Stimulated activated CD4-positive, alpha-beta T cell treated with anti-CD3 and anti-CD28 coated beads, Interleukin-15, amount 100 ng/mL, for 24 hours (primary cell): ENCODE measurements at regions not wholly inside any gene's neighbourhood (a gene's known extent, or its start where the extent isn't known, plus 50 kb on each side); places are given as distances from the start of the nearest gene placed in this dataset.
A peak's percentile ranks its signal among the peaks of the same experiment; 100 is the strongest.

Experiments
- DNase-seq: peaks from one replicate; pipeline ENCODE4 v3.0.0-alpha.2; 2020

DNA sequence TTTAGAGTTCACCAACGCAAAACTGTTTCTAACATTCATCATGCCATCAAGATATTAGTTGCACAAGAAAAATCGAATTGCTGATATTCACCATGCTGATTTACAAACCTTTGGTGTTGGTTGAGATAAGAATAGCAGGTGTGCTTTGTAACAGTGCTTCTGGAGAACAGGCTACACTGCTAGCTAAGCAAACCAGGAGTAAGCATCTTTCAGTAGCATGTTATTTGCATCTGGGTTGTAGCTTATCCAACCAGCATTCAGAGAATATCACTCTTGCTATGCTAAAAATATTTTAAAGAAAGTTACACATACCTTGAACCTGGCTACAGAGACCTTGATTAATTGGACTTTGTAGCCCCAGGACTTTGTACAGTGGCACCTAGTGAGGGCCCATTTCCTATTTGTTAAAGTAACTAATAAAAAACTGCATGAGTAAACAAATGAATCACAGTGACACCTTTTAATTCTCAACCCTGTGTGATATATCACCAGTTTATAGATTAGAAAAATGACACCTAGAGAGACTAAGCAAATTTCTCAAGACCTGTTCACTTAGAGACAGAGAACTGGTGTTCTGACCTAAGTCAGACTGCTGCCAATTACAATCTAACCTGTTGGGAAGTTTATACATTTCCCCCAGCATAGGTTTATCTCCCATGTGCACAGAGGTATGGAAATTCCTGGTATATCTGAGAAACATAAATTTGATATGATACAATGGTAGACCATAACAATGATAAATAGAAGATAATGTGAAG is 435.5 kb upstream of the TGFBR2 start:
- DNase-seq, result no peak

- DNase-seq, result no peak
Observed at GRCh38 chr3:30174357-30174756, 432.0 kb upstream of the TGFBR2 start.

DNA sequence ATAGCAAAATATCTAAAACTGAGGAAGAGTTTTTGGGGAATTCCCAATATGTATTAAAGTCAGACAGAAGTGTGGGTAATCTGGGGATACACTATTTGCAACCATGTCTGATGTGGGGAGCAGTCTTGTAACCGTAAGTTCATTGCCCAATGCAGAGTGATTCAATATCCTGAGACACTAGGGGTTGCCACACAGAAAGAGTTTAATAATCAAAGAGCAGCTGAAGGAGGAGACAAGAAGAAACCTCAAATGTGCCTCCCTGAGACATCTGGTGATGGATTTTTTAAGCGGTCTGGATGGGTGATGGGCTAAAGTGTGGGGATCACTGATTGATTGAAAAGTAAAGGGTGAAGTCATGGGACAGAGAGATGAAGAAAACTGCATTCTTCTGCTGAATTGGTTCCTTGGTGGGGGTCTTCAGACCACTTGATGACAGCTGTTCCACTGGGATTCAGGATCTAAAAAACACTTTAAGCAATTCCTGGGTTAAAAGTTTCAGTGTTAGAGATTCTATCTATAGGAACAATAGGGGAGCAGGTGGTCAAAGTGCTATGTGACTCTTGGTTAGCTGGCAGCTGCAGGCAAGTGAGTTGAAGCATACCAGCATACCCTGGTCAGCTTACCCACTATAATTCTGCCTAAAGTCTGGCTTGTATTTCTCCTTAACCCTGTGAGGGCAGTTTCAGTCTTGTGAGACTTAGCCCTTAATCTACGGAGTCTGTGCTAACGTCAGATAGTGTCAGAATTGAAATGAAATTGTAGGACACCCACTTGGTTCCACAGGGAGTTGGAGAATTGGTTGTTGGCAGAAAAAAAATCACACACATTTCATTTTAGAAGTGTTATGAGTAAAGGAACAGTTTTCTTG is 425.9 kb upstream of the TGFBR2 start:
- no peak for DNase-seq

DNA sequence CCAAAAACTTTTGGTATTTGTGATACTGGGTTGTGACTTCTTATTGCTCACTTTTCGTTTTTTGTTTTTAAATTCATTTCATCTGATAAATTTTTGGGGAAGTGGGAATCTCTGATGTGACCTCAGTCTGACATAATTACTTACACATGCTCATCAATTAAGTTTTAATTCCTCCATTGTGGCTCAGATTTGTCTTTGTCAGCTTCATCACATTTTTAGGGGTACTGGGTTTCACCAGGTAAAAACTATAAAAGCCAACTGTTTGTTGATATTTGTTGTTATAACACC is 425.3 kb upstream of the TGFBR2 start:
- no peak for DNase-seq

- no peak for DNase-seq
Observed at GRCh38 chr3:30181581-30181980, 424.8 kb upstream of the TGFBR2 start.

DNA sequence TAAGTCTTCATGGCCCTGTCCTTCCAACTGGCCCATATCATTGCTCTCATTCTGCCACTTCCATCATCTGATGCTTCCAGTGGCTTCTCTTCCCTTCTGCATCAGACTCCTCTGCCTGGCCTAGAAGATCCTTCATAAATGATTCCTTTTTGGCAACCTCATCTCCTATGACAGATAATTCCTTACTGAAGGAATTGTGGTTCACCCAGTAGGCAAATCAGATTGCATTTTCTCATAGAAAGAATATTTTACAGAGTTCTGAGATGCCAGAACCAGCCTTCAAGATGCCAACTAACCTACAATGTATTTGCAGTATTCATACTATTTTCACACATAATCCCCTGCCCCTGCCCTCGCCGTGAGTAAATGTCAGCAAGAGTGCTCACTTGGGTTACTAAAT is 423.0 kb upstream of the TGFBR2 start:
- no peak for DNase-seq

DNA sequence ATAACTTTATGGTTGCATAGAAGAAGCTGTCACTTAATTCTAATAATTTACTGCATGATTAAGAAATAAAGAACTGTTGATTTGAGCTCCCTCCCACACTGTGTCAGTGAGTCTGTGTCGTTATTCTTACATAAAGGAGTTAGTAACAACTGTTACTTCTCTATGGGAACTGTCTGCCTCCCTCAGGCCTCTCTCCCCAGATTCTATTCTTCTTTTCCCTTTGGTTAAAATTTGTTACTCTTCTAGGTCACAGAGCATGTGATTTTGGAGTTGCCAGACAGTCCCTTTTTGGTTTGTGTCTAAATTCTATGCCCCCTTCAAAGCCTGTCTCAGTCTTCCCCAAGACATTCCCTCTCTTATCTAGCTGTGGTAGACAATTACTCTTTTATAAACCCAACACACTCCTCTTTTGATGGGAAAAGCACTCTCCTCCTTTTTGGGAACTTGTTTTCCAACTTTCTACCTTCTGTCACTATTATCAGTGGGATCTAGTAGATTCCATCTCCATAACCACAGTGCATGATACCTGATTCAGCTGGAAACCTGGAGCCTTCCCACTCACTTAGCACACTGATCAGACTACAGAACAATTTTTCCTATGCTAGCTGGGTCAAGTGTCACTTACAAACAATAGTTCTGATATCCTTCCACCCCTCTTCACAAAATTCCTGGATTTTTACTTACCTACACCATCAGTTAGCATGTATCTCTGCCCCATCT is 422.1 kb upstream of the TGFBR2 start:
- no peak for DNase-seq

- DNase-seq, result no peak
Observed at GRCh38 chr3:30185872-30186271, 420.5 kb upstream of the TGFBR2 start.

DNA sequence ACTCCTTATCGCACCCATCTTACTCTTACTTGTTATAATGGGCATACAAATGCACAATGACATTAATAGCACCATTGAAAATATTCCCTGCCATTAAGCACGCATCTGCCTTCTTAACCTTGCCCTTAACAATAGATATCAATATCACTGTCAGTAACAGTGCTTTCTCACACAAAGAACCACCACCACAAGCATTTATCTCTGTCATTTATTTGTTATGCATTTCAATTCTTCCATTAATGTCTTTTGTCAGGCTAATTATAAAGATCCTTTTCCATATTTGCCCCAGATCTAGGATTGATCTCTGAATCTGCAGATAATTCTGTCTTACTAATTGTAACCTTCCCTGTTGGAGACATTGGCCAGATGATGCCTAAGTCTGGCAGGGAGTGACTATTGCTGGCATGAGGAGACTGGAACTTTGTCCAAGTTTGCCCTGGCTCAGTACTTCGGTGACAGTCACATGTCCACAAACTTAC is 419.6 kb upstream of the TGFBR2 start:
- DNase-seq, result no peak

DNA sequence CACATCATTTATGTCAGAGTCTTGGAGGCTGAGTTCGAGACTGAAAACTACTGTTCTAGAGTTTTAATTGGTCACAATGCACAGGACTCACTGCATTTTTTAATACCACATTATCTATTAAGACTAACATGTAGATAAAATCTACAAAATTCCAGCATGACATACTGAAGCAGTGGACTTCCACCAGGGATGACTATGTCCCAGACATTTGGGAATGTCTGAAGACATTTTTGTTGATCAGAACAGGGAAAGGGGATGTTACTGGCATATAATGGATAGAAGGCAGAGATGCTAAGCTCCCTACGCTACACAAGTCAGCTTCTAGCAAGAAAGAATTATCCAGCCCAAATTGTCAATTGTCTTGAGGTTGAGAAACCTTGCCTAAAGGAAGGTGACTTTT is 419.0 kb upstream of the TGFBR2 start:
- no peak for DNase-seq

GRCh38 chr3:30188713-30189112 is 417.7 kb upstream of the TGFBR2 start:
- no peak for DNase-seq

- no peak for DNase-seq
Observed at GRCh38 chr3:30189900-30190299, 416.5 kb upstream of the TGFBR2 start.

DNA sequence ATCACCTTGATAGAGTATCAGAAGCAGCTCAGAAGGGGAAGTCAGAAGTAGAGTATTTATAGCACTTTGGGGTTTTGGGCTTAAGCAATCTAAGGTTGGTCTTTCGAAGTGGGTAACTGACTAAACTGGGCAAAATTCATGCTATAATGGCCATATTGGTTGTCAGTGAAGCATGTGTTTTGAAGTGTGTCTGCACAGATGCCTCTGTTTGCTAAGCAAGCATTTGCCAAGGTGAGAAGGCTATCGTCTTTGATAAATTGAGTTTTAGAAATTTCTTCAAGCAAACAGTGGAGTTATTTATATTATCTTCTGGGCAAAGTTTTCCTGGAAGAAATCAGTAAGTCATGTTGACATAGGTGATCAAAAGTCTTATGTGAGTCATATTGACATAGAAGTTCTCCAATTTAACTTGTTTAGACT is 412.8 kb upstream of the TGFBR2 start:
- DNase-seq, result no peak

GRCh38 chr3:30195352-30195751 is 411.0 kb upstream of the TGFBR2 start:
- DNase-seq, result no peak

DNA sequence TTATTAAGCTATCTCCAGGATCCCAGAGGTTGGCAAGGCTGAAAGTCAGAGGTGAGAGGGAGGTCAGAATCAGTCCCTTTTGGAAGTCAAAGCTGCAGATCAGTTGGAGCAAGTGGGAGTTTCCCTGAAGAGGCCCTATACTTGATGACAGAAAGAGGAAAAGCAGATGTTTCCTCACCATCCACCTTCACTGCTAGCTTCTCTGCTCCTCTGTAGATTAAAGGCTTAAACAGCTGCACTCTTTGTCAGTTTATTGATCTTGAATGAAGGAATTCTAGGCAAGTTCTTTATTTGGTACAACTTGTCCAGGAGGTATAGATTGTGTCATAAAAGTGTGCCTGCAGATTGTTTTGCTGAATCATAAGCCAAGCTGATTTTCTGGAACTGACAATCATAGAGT is 408.2 kb upstream of the TGFBR2 start:
- no peak for DNase-seq

- peak; percentile 80 for DNase-seq
Observed at GRCh38 chr3:30199096-30199759, 407.2 kb upstream of the TGFBR2 start.

DNA sequence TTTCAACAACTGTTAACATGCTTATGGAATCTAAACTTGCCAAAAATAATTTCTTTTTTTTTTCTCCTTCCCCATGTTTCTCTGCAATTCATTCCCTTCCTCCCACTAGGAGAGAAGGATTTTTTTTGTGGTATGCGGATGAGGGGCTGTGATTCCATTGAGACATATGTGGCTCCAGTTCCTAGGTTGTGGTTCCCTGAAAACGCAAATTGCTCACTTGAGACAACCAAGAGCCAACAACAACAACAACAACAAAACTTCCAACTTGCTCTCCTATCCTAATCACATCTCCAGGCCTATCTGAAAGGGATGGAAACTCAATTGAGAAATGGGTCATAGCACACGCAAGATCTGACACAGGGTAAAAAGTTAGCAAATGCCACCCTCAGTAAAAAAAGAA is 406.5 kb upstream of the TGFBR2 start:
- no peak for DNase-seq

GRCh38 chr3:30201715-30202114 is 404.7 kb upstream of the TGFBR2 start:
- no peak for DNase-seq

DNA sequence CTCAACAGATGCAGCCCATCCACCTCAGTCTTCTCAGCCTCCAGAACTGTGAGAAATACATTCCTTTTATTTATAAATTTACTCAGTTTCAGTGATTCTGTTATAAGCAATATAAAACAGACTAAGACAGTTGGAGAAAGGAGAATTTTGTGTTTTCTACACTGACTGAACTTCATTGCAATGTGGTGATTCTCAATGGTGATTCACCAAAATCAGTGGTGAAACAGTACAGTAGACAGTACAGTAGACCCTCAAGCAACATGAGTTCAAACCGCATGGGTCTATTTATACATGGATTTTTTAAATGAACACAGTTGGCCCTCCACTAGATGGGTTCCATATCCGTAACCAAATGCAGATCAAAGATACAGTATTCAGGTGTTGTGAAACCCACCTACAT is 403.1 kb upstream of the TGFBR2 start:
- DNase-seq, result no peak

DNA sequence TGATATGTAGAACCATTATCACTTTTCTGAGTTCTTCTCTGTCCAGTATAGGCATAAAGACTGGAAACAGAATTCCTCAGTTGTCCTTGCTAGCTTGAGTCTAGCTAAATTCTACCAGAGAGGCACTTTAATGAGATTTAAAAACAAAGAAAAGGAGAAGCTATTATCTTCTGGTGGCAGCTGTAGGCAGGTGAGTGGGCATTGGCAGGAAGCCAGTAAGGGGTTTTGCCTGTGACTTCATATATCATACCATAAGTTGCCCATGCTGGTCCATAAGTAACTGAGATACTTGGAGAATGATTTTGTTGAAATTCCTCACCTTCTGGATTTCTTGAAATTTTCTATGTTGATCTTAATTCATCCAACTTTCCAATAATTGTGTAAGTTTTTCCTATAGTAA is 402.3 kb upstream of the TGFBR2 start:
- DNase-seq, result no peak

- DNase-seq, result no peak
Observed at GRCh38 chr3:30206051-30206450, 400.4 kb upstream of the TGFBR2 start.

DNA sequence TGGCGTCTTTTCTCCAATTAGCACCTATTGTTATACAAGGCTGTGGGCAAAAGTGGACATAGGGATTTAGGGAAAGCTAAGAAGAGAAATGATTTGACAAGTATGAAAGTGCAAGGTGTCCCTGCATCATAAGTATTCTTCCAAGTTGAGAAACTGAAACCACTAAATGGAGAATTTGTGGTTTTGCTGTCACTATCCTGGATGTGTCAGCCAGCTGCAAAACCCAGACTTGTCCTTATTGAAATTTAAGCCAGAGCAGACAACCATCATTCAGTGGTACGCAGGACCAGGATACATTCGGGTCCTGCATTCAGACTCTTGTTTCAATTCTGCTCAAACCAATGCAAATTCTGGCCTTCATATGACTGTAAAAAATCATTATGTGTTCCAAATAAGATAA is 384.8 kb upstream of the TGFBR2 start:
- no peak for DNase-seq

GRCh38 chr3:30222441-30222840 is 384.0 kb upstream of the TGFBR2 start:
- DNase-seq, result no peak
